Activated CD4-positive, alpha-beta T cell treated with anti-CD3 and anti-CD28 coated beads for 48 hours (primary cell): ENCODE measurements at regions not wholly inside any gene's neighbourhood (a gene's known extent, or its start where the extent isn't known, plus 50 kb on each side); places are given as distances from the start of the nearest gene placed in this dataset.

Experiments used
- DNase-seq: peaks from one replicate; pipeline ENCODE4 v3.0.0-alpha.2; 2020

- no peak for DNase-seq
Measured at GRCh38 chr7:36078816-36079360, 74.2 kb upstream of the EEPD1 start.

- DNase-seq: no peak
Measured at GRCh38 chr7:36079446-36080025, 73.5 kb upstream of the EEPD1 start.

GRCh38 chr7:36080843-36081242 lies 72.2 kb upstream of the EEPD1 start:
- DNase-seq: no peak

GRCh38 chr7:36082216-36082615 lies 70.8 kb upstream of the EEPD1 start:
- DNase-seq: no peak

- no peak for DNase-seq
Measured at GRCh38 chr7:36082910-36083309, 70.1 kb upstream of the EEPD1 start.

GRCh38 chr7:36083626-36084380 lies 69.3 kb upstream of the EEPD1 start:
- no peak for DNase-seq

GRCh38 chr7:36084485-36085091 lies 68.5 kb upstream of the EEPD1 start:
- no peak for DNase-seq

- DNase-seq: no peak
Measured at GRCh38 chr7:36085096-36085495, 68.0 kb upstream of the EEPD1 start.

GRCh38 chr7:36086571-36086970 lies 66.5 kb upstream of the EEPD1 start:
- DNase-seq: no peak

- no peak for DNase-seq
Measured at GRCh38 chr7:36088553-36088952, 64.5 kb upstream of the EEPD1 start.

- no peak for DNase-seq
Measured at GRCh38 chr7:36088966-36089365, 64.1 kb upstream of the EEPD1 start.

GRCh38 chr7:36090976-36091873 lies 61.8 kb upstream of the EEPD1 start:
- no peak for DNase-seq

- no peak for DNase-seq
Measured at GRCh38 chr7:36091874-36092176, 61.2 kb upstream of the EEPD1 start.

- no peak for DNase-seq
Measured at GRCh38 chr7:36092221-36092771, 60.8 kb upstream of the EEPD1 start.

GRCh38 chr7:36096460-36097095 lies 56.5 kb upstream of the EEPD1 start:
- DNase-seq: no peak

GRCh38 chr7:36098096-36098495 lies 55.0 kb upstream of the EEPD1 start:
- no peak for DNase-seq

- DNase-seq: no peak
Measured at GRCh38 chr7:36100226-36100625, 52.8 kb upstream of the EEPD1 start.

- DNase-seq: no peak
Measured at GRCh38 chr7:36100634-36101033, 52.4 kb upstream of the EEPD1 start.
